ENCODE measurements at regions not wholly inside any gene's neighbourhood (a gene's known extent, or its start where the extent isn't known, plus 50 kb on each side); places are given as distances from the start of the nearest gene placed in this dataset.

DNA sequence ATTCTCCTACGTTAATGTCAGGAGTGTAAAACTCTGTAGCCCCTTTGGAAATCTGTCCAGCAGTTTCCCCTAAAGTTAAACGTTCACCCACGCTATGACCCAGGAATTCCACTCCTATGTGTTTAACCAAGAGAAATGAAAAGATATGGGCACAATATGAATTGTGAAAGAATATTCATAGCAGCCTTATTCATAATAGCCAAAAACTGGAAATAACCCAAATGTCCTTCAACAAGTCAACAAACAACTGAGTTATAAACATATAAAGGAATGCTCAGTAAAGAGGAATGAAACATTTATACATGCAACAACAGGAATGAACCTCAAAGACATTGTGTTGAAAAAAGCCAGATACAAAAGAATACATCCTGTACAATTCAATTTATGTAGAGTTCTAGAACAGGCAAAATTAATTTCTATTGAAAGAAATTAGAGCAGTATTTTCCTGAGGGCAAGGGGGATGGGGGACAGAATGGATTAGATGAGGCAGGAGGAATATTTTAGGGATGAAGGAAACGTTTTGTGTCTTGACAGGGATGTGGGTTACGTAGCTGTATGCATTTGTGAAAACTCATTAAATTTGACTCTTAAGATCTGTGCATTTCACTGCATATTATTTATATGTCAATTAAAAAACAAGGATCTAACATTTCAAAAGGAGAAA lies 286.7 kb upstream of the CDH5 start:
- DNase-seq (ENCODE audit: low spot score) = no peak
- no TSS peak for BruUV-seq (replicated peaks)
- no peak for TF ChIP-seq EZH2phosphoT487 (IDR thresholded peaks at IDR 0.05; ENCODE audit: borderline replicate concordance, low read depth, low read length)
- TF ChIP-seq, protein P1, sequence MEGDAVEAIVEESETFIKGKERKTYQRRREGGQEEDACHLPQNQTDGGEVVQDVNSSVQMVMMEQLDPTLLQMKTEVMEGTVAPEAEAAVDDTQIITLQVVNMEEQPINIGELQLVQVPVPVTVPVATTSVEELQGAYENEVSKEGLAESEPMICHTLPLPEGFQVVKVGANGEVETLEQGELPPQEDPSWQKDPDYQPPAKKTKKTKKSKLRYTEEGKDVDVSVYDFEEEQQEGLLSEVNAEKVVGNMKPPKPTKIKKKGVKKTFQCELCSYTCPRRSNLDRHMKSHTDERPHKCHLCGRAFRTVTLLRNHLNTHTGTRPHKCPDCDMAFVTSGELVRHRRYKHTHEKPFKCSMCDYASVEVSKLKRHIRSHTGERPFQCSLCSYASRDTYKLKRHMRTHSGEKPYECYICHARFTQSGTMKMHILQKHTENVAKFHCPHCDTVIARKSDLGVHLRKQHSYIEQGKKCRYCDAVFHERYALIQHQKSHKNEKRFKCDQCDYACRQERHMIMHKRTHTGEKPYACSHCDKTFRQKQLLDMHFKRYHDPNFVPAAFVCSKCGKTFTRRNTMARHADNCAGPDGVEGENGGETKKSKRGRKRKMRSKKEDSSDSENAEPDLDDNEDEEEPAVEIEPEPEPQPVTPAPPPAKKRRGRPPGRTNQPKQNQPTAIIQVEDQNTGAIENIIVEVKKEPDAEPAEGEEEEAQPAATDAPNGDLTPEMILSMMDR (conservative IDR thresholded peaks at IDR 0.05; ENCODE audit: low read length) = no peak
- Histone ChIP-seq H3K79me2 (ENCODE audit: insufficient read depth, low read depth, low read length) (no peaks in the 10 kb centered on the region), H3K4me3 (ENCODE audit: low read depth, low read length, poor library complexity, severe bottlenecking) (no peak overlapping the region), H3K9me2 (ENCODE audit: insufficient read depth, low read length) (no peaks in the 10 kb centered on the region), H3K4me1 (ENCODE audit: insufficient read depth, low read length, poor library complexity, severe bottlenecking) (no peaks in the 10 kb centered on the region), H2AFZ (ENCODE audit: low read length) (no peak overlapping the region), H3K27ac (ENCODE audit: low read depth, low read length, poor library complexity, severe bottlenecking) (no peak overlapping the region), H3K36me3 (ENCODE audit: insufficient read depth, low read length) (no peaks in the 10 kb centered on the region), H3K9me3 (ENCODE audit: low read length) (no peaks in the 10 kb centered on the region), H4K20me1 (ENCODE audit: insufficient read depth, low read length) (no peaks in the 10 kb centered on the region), H3K4me2 (ENCODE audit: low read length) (no peak overlapping the region)
- ChIA-PET CTCF (ENCODE audit: unreplicated experiment) (no interaction called here), POLR2A (no interaction called here)
- intact Hi-C loops (cut with micrococcal nuclease; ENCODE audit: unreplicated experiment) = no loop called here

DNA sequence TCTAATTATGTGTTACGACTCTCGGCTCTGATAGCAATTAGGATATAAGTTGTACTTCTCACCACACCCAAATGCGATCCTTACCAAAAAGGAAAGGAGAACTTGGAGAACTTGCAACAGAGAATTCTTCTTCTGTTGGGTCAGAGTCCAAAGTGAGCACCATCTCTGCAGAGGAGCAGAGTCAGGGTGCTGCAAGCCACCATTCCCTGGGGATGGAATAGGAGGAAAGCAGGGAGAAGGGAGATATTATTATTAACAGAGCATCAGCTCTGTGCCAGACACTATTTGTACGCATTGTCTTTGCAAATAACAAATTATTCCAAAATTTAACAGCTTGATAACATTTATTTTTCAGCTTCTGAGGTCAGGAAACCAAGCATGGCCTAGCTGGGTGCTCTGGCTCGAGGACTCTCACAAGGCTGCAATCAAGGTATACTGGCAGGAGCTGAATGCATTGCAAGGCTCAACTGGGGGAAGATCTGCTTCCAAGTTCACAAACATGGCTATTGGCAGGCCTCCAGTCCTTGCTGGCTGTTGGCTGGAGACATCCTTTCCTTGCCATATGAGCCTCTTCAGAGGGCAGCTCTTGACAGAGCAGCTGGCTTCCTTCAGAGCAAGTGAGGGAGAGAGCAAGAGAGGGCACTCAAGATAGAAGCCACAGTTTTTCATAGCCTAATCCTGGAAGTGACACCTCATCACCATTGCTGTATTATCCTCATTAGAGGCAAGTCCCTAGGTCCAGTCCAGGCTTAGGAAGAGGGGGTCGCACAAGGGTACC lies 296.2 kb upstream of the CDH5 start:
- no peaks in the 10 kb centered on the region for H3K4me1 ChIP-seq (ENCODE audit: insufficient read depth, low read length, poor library complexity, severe bottlenecking)
- ChIA-PET POLR2A (no interaction called here), CTCF (ENCODE audit: unreplicated experiment) (no interaction called here)
- no peaks in the 10 kb centered on the region for H3K79me2 ChIP-seq (ENCODE audit: insufficient read depth, low read depth, low read length)
- no peak overlapping the region for H2AFZ ChIP-seq (ENCODE audit: low read length)
- H3K36me3 ChIP-seq (ENCODE audit: insufficient read depth, low read length) = no peaks in the 10 kb centered on the region
- no peak overlapping the region for H3K4me3 ChIP-seq (ENCODE audit: low read depth, low read length, poor library complexity, severe bottlenecking)
- no TSS peak for BruUV-seq (replicated peaks)
- no peak for DNase-seq (ENCODE audit: low spot score)
- no peaks in the 10 kb centered on the region for H4K20me1 ChIP-seq (ENCODE audit: insufficient read depth, low read length)
- intact Hi-C loops (cut with micrococcal nuclease; ENCODE audit: unreplicated experiment) = no loop called here
- no peaks in the 10 kb centered on the region for H3K9me2 ChIP-seq (ENCODE audit: insufficient read depth, low read length)
- no peaks in the 10 kb centered on the region for H3K9me3 ChIP-seq (ENCODE audit: low read length)
- H3K4me2 ChIP-seq (ENCODE audit: low read length) = no peak overlapping the region
- TF ChIP-seq, protein P1 (conservative IDR thresholded peaks at IDR 0.05; ENCODE audit: low read length) = no peak
- no peak for TF ChIP-seq EZH2phosphoT487 (IDR thresholded peaks at IDR 0.05; ENCODE audit: borderline replicate concordance, low read depth, low read length)
- no peak overlapping the region for H3K27ac ChIP-seq (ENCODE audit: low read depth, low read length, poor library complexity, severe bottlenecking)

DNA sequence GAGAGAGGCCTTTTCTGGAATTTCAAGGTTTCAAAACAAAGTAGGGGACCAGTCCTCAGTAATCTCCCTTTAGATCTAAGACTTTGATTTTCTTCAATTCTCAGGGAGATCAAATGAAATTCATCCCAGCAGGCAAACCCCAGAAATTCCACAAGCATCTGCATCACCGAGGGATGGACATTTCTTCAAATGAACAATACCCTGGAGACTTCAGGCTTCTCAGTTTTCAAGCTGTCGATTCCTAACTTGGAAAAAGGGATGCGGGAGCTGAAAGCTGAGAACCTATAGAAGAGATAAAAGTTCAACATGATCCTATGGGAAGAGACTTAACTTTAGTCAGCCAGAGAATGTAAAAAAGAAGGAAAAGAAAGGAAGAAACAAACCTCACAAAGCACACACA lies 296.9 kb upstream of the CDH5 start:
- Histone ChIP-seq H3K9me3 (ENCODE audit: low read length) (no peaks in the 10 kb centered on the region), H3K9me2 (ENCODE audit: insufficient read depth, low read length) (no peaks in the 10 kb centered on the region), H3K4me3 (ENCODE audit: low read depth, low read length, poor library complexity, severe bottlenecking) (no peak overlapping the region), H4K20me1 (ENCODE audit: insufficient read depth, low read length) (no peaks in the 10 kb centered on the region), H2AFZ (ENCODE audit: low read length) (no peak overlapping the region), H3K4me1 (ENCODE audit: insufficient read depth, low read length, poor library complexity, severe bottlenecking) (no peaks in the 10 kb centered on the region), H3K79me2 (ENCODE audit: insufficient read depth, low read depth, low read length) (no peaks in the 10 kb centered on the region), H3K27ac (ENCODE audit: low read depth, low read length, poor library complexity, severe bottlenecking) (no peak overlapping the region), H3K36me3 (ENCODE audit: insufficient read depth, low read length) (no peaks in the 10 kb centered on the region), H3K4me2 (ENCODE audit: low read length) (no peak overlapping the region)
- BruUV-seq (replicated peaks) = no TSS peak
- ChIA-PET CTCF (ENCODE audit: unreplicated experiment) (no interaction called here), POLR2A (no interaction called here)
- TF ChIP-seq, protein P1 (conservative IDR thresholded peaks at IDR 0.05; ENCODE audit: low read length) = no peak
- no peak for TF ChIP-seq EZH2phosphoT487 (IDR thresholded peaks at IDR 0.05; ENCODE audit: borderline replicate concordance, low read depth, low read length)
- DNase-seq (ENCODE audit: low spot score) = no peak
- intact Hi-C loops (cut with micrococcal nuclease; ENCODE audit: unreplicated experiment) = no loop called here
